GM12892 (cell line): ENCODE measurements at regions not wholly inside any gene's neighbourhood (a gene's known extent, or its start where the extent isn't known, plus 50 kb on each side); places are given as distances from the start of the nearest gene placed in this dataset.

ENCODE experiments used
- DNase-seq: peaks from one replicate; pipeline ENCODE4 v3.0.0; 2011; ENCODE audit not compliant: insufficient read length
- FAIRE-seq: peaks from 2 replicates; lab custom pipeline; 2011; peaks lifted over from hg19 to GRCh38; lab: Jason Lieb, UNC
- POLR2A ChIP-seq: IDR thresholded peaks from 2 replicates; pipeline ENCODE4 v1.6.1; 2011; ENCODE audit warnings: low read depth, low read length, control low read depth
- POLR2AphosphoS5 ChIP-seq: IDR thresholded peaks from 2 replicates; pipeline ENCODE4 v1.6.1; 2011; ENCODE audit warnings: low read depth, low read length, control low read depth
- TAF1 ChIP-seq: IDR thresholded peaks from 2 replicates; pipeline ENCODE4 v1.6.1; 2011; ENCODE audit warnings: low read depth, mild to moderate bottlenecking, control low read depth, low read length, borderline replicate concordance

DNA sequence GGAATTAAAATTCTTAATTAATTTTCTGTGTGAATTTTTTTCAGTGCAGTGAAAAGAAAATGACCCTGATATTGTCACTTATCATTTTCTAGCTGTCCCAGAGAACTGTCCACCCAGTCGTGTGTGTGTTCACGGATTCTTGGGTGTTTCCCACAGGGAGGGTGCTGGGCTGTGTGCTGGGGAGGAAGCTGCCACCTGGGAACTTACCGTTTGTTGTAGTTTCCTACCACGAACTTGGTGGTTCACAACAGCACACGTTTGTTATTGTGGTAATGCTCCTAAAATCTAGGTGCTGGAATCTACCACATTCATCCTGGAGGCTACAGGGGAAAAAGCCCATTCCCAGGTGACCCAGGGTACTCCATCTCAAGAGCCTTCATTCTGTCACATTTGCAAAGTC, 276.1 kb downstream of the GLRX3 start:
- TF ChIP-seq POLR2AphosphoS5 (no peak), TAF1 (no peak), POLR2A (no peak)
- FAIRE-seq (no peak), DNase-seq (no peak)

DNA sequence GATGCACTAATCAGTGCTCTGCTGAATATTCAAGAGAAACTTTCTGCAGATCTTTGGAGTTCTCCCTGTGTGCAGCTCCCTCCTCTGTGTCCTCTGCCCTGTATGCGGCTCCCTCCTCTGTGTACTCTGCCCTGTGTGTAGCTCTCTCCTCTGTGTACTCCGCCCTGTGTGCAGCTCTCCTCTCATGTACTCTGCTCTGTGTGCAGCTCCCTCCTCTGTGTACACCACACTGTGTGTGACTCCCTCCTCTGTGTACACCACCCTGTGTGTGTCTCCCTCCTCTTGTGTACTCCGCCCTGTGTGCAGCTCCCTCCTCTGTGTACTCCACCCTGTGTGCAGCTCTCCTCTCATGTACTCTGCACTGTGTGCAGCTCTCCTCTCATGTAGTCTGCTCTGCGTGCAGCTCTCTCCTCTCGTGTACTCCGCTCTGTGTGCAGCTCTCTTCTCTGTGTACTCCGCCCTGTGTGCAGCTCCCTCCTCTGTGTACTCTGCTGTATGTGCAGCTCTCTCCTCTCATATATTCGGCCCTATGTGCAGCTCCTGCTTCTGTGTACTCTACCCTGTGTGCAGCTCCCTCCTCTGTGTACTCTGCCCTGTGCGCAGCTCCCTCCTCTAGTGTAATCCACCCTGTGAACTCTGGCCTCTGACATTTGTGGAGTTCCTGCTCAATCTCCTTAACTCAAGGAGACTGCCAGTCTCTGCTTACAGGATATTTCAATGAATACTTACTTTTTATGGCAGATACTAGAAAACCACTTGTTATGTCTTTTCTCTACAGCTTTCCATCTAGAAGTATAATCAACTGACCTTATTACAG, 280.4 kb downstream of the GLRX3 start:
- FAIRE-seq: no peak
- no peak for DNase-seq
- TF ChIP-seq POLR2A (no peak), POLR2AphosphoS5 (no peak), TAF1 (no peak)

DNA sequence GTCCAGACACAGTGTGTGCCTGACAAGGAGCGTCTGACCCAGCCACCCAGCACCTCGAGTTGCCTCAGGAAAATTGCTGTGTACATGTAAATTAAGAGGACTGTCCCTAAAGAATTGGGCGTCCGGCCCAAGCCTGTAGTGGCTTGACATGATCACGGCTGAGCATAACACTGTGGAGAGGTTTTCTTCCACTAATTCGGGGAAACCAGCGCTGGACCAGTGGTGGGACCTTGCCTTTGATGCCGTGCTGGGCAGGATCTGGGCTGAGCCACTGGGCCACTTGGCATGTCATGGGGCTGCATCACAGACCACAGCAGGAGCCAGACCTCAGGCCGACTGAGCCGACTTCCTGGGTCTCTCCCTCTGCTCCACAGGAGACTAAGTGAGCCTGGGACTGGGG, 282.5 kb downstream of the GLRX3 start:
- FAIRE-seq: no peak
- DNase-seq: no peak
- no peak for TF ChIP-seq POLR2A
- no peak for TF ChIP-seq TAF1

GRCh38 chr10:130421909-130422308, 285.7 kb downstream of the GLRX3 start:
- DNase-seq (no peak), FAIRE-seq (no peak)
- TF ChIP-seq POLR2AphosphoS5 (no peak), POLR2A (no peak), TAF1 (no peak)

GRCh38 chr10:130422366-130423324, 286.5 kb downstream of the GLRX3 start:
- no peak for TF ChIP-seq TAF1
- no peak for TF ChIP-seq POLR2AphosphoS5
- TF ChIP-seq POLR2A: no peak
- FAIRE-seq (no peak), DNase-seq (no peak)

DNA sequence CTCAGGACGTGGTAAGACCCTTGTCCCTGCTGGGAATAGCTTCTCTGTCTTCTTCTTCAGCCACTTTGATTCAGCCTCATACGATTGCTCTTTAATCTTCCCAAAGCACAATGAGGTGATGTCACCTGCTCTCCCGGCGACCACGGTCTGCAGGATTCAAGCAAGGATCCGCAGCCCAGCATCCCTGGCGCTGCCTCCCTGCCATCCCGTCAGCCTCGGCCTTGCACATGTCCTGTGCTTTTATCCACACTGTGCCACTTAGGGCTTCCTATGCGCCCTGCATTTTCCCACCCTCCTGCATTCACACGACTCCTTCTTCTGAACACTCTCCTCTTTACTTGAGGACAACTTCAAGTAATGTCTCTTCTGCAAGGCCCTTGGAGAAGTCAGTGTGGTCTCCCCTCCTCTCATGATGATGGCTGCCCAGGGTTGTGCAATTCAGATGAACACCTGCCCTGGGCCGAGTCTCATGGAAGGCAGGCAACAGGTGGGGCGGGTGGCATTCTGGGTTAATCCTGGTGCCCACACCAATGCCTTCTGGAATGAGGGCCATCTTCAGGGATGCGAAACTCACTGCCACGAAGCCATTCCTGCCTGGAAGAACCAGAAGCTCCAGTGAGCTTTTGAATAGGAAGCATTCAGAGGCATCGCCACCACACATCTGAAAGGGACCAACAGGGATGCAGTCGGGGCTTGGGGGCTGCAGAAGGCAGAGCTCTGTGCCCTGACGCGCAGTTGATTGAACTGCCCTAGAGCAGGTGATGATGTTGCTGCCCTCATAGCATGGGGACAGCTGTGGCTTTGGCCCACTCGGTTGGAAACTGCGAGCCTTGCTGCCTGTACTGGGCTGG, 287.5 kb downstream of the GLRX3 start:
- TF ChIP-seq POLR2AphosphoS5 (no peak), TAF1 (no peak)
- no peak for DNase-seq
- no peak for FAIRE-seq

GRCh38 chr10:130424418-130424817, 288.2 kb downstream of the GLRX3 start:
- TF ChIP-seq POLR2A: no peak
- no peak for TF ChIP-seq TAF1
- TF ChIP-seq POLR2AphosphoS5: no peak
- FAIRE-seq: no peak
- DNase-seq: no peak

GRCh38 chr10:130425169-130425568, 289.0 kb downstream of the GLRX3 start:
- no peak for TF ChIP-seq TAF1
- no peak for TF ChIP-seq POLR2A
- TF ChIP-seq POLR2AphosphoS5: no peak
- FAIRE-seq: no peak
- no peak for DNase-seq

GRCh38 chr10:130425881-130426435, 289.8 kb downstream of the GLRX3 start:
- DNase-seq (no peak), FAIRE-seq (no peak)
- no peak for TF ChIP-seq TAF1
- TF ChIP-seq POLR2A: no peak
- TF ChIP-seq POLR2AphosphoS5: no peak

DNA sequence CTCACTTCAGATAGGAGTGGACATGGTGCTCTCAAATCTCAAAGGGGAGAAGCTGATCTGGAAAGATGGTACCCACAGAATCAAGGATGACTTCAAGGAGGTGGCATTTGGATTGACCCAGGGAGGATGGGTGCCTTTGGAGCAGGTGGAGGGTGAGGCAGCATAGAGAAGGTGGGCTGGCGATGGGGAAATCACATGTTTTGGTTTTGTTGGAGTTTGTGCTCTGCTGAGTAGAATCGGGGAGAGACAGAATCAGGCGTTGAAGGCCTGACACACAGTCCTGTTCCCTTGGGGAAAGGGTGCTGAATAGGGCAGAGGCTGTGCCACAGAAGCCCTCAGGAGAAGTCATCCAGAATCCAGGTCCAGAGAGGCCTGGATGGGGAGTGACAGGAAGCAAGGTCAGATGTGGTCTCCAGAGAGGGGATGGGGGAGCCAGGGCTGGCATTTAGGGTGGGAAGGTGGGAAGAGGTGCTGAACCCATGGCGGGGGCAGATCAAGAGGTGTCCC, 291.1 kb downstream of the GLRX3 start:
- DNase-seq (no peak), FAIRE-seq (no peak)
- TF ChIP-seq POLR2A (no peak), TAF1 (no peak), POLR2AphosphoS5 (no peak)

DNA sequence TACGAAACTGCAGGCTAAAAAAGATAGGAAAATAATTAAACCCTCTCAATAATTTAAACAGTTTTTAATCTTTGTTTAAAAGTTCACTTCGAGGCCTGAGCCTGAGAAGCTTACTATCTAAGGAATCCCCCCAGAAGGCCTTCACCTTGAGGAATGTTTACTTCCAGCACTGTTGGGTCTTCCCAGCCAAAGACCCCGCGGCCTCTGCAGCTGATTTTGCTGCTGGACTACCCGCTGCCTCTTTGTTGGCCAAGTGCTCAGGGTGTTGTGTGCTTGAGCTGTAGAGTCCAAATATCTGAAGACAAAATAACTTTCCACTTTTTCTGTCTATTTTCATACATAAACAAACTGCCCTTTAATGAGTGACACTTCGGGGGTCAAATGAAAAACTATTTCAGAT, 292.7 kb downstream of the GLRX3 start:
- FAIRE-seq: no peak
- DNase-seq: no peak
- TF ChIP-seq POLR2A: no peak
- TF ChIP-seq TAF1: no peak
- no peak for TF ChIP-seq POLR2AphosphoS5
